HG03520 (cell line): ENCODE measurements at regions not wholly inside any gene's neighbourhood (a gene's known extent, or its start where the extent isn't known, plus 50 kb on each side); places are given as distances from the start of the nearest gene placed in this dataset.
"Not testable (repeated sequence)": the region's sequence is repeated elsewhere in the genome, so short reads cannot be mapped to it uniquely, and the experiment has no call there.

ENCODE experiments used
- ATAC-seq: cut with Tn5 transposase; IDR thresholded peaks from one replicate; pipeline ENCODE4 v1.9.1; 2021; ENCODE audit warnings: mild to moderate bottlenecking, moderate library complexity; ENCODE audit not compliant: unreplicated experiment

DNA sequence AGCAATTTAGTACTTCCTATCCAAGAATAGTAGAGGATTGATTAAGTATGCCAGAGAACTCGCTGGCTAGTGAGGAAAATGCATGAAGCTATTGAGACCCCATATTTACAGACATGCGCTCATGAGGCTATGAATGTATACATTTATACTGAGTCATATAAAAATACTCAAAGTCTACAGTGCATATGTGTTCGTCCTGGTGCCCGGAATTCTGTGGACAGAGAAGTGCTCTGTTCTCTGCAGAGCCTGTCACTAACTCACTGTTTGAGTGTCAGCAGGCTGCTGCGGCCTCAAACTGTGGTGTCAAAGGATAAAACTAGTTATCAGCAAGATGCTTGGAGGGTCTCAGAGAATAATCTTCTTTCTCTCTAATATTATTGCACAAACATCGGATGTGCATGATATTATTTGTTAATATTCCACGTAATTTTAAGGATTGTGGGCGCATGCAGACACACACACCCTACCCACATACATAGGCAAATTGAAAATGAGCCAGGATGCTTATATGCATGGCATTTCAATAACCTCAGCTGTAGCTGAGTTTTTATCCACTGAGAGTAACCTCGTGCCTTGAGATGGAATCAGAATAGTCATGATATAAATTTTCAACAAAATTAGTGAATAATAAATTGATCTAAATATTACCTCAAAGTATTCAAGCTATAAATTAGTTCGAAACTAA is 50.0 kb upstream of the TSC22D2 start:
- ATAC-seq: no peak

DNA sequence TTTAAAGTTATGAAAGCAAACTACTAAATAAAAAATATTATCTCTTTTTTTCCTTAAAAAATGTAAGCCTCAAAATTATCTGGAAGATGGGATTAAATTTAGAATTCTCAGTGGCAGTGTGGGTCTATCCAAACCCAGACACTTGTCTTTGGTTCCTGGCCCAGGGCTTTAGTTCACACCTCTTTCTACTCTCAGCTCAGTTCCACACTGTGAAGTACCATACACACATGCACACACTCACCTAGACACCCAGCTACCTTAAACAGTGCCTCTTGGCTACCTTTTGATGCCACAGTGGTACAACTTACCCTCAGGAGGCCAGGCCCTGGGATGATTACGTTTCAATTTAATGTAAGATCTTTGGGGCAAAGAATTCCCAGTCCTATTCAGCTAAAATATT is 51.0 kb upstream of the TSC22D2 start:
- no peak for ATAC-seq

- ATAC-seq: no peak
Measured at GRCh38 chr3:150355574-150355973, 52.5 kb upstream of the TSC22D2 start.

- no peak for ATAC-seq
Measured at GRCh38 chr3:150352931-150353330, 55.2 kb upstream of the TSC22D2 start.

DNA sequence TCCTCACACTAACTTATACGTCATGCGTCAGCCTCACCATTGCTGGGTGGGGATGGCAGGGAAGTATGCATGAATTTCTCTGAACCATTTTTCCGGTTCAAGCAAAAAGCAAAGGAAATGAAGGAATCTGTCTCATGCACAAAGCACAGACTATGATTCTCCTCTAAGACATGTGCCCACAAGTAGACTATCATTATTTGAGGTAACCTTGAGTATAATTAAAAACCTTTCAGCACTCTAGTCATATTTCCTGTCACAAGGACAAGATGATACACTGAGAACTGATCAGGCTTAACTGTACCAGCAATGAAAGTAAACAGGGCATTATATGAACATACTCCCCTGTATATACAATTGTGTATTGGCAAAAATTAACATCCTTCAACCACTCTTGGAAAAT is 56.7 kb upstream of the TSC22D2 start:
- no peak for ATAC-seq

DNA sequence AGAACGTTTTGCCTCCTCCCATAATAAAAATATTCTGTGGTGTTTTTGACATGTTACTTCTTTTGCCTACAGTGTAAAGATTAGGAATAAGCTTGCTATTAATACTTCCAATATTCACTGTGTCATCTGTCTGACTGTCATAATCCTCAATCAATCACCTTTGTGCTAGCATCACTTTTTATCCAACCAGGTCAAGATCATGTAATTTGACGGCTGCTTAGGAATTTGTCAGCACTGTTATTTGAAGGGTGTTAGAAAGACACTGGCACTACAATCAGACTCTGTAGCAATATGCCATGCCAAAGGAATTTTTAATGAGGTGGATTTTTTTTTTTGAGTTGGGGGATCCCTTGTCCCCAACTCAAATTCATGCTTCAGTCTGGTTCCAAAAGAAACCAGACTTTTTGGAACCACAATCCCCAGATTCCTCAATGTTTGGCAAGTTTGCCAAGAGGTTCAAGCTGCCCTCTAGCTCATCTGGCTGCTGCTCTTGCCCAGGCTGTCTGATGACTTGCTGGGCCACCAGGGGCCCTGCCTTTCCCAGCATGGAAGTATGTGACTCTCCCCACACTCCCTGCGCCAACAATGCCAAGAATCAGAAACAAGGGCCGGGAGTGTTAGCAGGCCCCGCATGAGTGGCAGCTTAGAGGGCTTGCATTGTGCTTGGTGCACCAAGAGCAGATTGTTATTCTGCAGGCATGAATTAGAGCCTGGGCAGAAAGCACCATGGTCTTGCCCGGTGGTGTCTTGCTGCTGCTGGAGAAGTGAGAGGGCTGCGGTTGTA is 58.6 kb upstream of the TSC22D2 start:
- ATAC-seq: no peak

- no peak for ATAC-seq
Measured at GRCh38 chr3:150348500-150348899, 59.6 kb upstream of the TSC22D2 start.

DNA sequence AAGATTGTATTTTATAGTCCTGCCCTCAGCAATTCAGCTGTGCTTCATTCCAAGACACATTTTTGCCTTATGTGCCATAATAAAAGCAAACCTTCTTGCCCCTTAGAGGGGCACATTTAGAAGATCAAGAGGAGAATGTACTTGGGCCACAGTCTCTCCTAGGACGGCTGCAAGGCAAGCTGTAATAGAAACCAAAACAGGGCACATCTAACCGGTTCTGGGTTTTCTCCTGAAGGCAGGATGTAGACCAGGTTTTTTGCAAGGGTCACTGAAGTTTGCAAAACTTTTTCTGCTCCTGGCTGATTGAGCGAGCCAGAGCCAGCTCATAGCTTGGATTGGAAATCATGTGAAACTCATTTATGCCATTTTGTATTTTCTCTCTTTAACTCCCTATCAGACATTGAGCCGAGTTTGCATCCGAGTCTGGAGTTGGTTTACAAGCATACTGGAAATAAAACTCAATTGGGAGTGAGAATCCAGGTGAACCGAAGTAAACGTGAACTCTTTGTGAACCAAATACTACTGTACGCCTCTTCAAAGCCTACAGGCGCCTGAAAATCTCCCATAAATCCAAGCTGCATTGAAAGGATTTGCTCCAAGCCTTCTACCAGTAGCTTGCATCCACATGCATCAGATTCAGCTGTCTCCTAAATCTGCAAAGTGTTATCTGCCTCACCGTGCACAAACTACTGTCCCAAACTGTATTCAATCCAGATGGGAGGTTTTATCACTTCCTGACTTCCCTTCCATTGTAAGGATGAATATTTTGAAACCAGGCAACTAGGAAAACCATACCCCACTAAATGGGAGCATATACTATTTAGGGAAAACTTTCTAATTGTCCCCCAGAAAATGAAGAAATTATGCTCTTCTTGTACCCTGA is 60.9 kb upstream of the TSC22D2 start:
- ATAC-seq: no peak

DNA sequence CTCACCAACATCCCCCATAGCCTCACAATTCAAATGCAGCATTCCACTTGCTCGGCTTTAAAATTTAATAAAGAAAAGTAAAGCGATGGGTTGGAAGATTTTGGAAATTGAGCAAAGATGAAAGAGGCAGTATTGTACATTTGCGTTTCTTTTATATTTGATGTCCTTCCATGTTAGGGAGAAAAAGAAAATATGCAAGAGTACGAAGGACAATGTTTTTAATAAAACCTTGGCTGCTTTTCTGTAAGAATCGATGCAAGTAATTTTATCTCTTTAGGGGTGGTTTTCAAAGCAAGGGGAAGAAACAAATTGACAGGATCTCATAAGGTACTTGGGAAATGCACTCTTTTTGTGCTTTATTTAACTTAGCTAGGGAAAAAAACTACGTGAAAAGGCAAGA is 61.8 kb upstream of the TSC22D2 start:
- ATAC-seq: no peak

- no peak for ATAC-seq
Measured at GRCh38 chr3:150345021-150345538, 63.0 kb upstream of the TSC22D2 start.

- no peak for ATAC-seq
Measured at GRCh38 chr3:150344079-150344759, 63.9 kb upstream of the TSC22D2 start.

- ATAC-seq: no peak
Measured at GRCh38 chr3:150342896-150343467, 65.1 kb upstream of the TSC22D2 start.

DNA sequence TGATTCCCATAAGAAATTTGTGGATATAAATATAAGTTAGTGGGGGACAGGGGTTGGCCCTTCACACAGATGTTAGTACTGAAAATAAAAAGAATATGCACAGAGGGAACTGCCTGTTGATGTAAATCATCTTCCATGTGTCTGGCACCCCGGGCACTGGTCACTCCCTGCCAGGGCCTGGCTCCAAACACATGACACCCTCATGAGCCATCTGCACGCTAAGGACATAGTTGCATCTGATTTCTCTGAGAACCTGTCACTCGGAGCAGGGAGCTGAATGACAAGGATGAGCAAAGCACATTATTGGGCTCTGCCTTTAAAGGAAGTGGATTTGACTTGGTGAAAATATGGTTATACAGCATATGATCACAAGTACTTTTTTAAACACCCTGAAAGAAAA is 66.2 kb upstream of the TSC22D2 start:
- ATAC-seq: no peak

DNA sequence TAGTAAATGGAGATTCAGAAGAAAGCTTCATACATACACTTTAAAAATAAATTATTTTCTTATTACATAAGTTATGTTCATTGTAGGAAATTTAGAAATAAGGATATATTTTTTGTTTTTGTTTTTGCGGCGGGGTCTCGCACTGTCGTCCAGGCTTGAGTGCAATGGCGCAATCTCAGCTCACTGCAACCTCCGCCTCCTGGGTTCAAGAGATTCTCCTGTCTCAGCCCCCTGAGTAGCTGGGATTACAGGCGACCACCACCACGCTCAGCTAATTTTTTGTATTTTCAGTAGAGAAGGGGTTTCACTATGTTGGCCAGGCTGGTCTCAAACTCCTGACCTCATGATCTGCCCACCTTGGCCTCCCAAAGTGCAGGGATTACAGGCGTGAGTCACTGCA is 71.7 kb upstream of the TSC22D2 start:
- ATAC-seq: not testable (repeated sequence)

GRCh38 chr3:150335631-150336030 is 72.5 kb upstream of the TSC22D2 start:
- ATAC-seq: no peak

DNA sequence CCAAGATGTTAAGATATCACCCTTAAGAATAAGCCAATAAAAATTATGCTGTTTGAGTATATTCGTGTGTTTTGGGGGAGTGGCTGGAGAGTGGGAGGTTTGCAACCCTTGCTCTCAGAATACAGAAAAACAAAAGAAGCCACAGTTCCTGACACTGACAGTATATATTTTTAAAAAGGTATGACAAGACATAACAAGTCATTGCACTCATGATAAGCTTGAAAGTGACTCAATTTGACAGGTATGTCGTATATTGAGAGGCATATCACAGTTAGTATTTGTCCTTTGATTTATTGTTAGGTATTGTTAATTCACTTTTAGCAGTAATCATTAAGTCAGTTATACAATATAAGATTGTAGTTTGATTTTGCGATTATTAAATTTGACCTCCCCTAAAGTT is 73.1 kb upstream of the TSC22D2 start:
- ATAC-seq: no peak

GRCh38 chr3:150333477-150333876 is 74.6 kb upstream of the TSC22D2 start:
- no peak for ATAC-seq

- ATAC-seq: no peak
Measured at GRCh38 chr3:150331978-150332568, 76.0 kb upstream of the TSC22D2 start.

- no peak for ATAC-seq
Measured at GRCh38 chr3:150330872-150331271, 77.2 kb upstream of the TSC22D2 start.

DNA sequence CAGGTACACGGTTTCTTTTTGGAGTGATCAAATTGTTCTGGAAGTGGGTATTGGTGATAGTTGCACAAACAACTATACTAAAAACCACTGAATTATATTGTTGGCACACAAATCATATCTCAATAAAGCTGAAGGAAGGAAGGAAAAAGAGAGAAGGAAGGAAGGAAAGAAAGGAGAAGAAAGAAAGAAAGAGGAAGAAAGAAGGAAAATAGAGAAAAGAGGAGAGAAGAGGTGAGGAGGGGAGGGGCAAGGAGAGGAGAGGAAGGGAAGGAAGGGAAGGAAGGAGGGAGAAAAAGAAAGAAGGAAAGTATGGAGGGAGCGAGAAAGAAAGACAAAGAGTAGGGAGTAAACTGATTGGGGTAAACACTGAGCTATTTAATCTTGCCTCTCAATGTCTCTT is 77.9 kb upstream of the TSC22D2 start:
- no peak for ATAC-seq
